Suppressor macrophage treated with lipopolysaccharide for 1 hour (primary cell): ENCODE measurements at regions not wholly inside any gene's neighbourhood (a gene's known extent, or its start where the extent isn't known, plus 50 kb on each side); places are given as distances from the start of the nearest gene placed in this dataset.
"Not testable (repeated sequence)": the region's sequence is repeated elsewhere in the genome, so short reads cannot be mapped to it uniquely, and the experiment has no call there.

Experiments used
- DNase-seq, 3 donors: peaks; one replicate each; pipeline ENCODE4 v3.0.0-alpha.2; 2020 to 2022

- DNase-seq, result no peak
Observed at GRCh38 chr11:81970886-81971285, 762.8 kb downstream of the FAM181B start.

DNA sequence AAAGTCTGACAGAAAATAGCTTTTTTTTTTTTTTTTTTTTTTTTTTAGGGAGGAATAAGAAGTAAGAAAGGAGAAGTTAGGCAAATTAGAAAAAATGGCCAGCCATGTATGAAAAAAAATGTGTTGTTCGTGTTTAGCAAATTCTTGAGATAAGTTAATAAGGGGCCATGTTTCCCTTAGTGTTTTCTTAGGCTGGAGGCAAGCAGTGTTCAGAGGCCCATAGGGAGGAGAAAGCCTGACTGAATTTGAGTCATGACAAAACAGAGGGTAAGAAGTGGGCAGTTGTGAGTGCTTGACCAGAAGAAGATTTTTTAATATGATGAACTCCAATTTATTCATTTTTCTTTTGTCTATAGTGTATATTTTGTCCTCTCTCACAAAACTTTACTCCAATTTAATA, 766.4 kb downstream of the FAM181B start:
- DNase-seq, result no peak

DNA sequence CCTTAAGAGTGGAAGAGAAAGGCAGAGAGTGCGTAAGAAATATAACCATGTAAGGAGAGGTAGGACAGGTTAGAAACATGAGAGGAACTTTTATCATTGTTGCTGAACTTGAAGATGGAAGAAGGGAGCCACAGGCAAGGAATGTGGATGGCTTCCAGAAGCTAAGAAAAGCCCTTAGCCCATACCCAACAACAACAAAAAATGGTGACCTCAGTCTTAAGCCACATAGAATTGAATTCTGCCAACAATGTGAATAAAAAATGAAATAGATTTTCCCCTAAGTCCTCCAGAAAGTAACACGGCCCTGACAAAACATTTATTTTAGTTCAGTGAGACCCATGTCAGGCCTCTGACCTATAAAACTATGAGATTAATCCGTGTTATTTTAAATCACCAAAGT, 767.3 kb downstream of the FAM181B start:
- no peak for DNase-seq

DNA sequence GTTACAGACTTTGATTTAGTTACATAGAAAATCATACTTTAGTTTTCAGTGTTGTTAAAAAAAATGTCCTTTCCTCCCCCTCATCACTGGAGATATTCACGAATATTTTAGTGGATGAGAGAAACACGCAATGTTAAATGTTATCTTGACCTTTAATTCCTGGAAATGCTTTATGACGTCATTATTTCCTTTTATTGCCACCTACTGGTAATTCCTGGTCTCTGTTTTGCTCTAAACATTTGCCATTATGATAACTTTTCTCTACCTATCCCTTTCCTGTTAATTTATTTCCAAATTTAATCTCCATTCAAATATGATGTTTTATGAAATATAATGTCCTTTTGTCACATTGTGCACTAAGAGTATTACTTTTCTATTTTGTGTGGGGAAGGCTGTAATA, 770.6 kb downstream of the FAM181B start:
- DNase-seq, result peak; percentile 6 to 35 (median 16)

DNA sequence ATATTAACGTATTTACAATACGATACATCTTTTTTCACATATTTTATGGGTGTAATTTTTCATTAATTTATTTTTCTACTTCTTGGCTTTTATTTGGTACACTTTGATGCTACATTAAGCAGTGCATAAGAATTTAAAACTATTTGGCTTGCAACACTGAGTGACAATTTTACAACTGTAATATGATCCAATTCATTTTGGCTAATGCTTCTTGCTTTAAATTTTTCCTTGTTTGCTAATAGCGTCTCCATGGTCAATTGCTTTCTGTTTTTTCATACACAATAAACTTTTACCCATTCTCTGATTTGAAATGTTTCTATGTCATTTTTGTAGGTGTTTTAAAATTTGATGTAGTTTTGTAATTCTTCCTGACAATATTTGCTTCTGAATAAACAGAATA, 773.2 kb downstream of the FAM181B start:
- DNase-seq, result no peak

DNA sequence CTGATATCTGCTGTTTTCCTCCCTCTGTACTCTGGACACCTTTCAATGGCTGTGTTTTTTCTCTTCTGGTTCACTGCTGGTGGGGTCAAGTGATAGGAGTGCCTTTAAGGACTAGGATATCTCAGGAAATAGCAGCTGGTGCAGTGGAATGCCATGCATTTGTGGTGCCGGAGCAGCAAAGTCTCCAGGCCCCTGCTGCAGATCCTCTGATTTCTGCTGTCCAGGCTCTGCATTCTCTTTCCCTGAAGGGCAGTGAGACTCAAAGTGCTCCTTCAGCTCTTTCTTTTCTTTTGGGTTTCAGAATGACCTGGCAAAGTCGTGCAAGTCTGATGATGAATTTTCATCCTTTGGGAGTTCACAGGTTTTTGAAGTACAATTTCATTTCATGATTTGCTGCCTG, 774.3 kb downstream of the FAM181B start:
- DNase-seq, result no peak

DNA sequence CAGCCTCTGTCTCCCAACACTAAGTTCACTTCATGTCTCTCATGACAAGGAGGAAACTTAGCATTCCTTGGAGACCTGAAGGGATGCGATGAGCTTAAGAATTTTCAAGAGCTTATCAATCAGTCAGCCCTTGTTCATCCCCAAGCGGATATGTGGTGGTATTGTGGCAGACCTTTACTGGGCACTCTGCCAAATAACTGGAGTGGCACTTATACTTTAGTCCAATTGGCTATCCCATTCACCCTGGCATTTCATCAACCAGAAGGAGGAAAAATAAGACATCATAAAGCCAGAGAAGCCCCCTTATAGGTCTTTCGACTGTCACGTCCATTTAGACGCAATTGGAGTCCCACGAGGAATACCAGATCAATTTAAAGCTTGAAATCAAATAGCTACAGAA, 779.4 kb downstream of the FAM181B start:
- not testable (repeated sequence) for DNase-seq

DNA sequence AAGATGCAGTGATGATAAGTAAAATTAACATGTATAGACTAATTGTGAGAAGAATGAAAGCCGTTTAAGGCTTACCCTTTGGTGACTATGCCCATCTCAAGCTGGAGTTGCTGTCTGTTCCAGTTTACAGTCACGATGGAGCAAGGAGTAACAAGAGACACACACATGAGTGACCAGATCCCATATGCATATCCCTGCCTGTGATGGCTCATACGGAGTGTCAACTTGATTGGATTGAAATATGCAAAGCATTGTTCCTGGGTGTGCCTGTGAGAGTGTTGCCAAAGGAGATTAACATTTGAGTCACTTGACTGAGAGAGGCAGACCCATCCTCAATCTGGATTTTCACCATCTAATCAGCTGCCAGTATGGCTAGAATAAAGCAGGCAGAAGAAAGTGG, 786.8 kb downstream of the FAM181B start:
- DNase-seq, result no peak

GRCh38 chr11:81942646-81943045, 791.0 kb downstream of the FAM181B start:
- DNase-seq, result no peak

- DNase-seq, result no peak
Observed at GRCh38 chr11:81941998-81942397, 791.7 kb downstream of the FAM181B start.

DNA sequence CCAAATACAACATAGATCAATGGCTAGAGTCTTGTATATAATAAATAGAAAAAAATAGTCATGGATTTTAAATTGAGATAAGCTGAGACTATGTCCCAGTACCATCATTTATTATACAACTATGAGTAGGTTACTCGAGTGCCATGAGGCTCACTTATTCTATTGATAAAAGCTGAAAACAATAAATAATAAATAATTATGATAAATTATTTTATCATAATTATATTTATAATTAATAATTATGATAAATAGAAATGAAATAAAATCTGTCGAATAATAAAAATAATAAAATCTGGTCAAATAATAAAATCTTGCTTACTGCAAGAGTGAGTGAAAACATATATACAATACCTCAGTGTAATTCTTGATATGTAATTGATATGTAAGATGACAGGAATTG, 801.4 kb downstream of the FAM181B start:
- DNase-seq, result no peak

- no peak for DNase-seq
Observed at GRCh38 chr11:81920205-81920604, 813.5 kb downstream of the FAM181B start.

GRCh38 chr11:81916451-81916850, 817.2 kb downstream of the FAM181B start:
- no peak for DNase-seq

DNA sequence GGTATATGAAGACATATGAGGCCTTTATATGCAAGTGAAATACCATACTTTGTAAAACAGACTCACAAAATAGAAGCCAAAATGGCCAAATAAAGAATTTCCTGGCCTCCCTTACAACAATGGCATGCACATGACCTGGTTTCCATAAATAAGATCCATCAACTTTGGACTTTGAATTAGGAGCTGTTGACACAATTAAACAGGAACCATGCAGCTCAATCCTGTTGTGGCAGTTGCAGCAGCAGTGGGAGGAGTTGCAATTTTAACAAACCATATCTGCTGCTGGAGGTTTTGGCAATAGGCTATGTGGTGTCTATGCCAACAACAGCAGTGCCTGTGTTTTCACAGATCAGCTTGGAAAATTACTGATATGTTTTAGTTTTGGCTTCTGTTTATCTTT, 818.6 kb downstream of the FAM181B start:
- DNase-seq, result no peak

DNA sequence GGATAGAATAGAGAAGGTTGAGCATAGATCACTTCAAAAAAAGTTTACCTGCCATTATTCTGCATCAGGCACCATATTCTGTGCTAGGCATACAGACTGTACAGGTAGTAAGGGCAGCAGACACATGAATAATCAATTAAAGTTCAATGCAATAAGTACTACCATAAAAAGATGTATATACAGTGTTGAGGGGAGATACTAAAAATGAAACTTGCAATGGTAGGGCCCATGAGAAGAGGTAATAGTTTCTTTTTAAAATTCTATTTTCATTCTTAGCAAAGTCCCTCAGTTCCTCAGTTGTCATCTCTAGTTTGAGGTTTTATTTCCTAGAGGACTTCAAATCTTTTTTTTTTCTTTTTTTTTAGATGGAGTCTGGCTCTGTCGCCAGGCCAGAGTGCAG, 819.9 kb downstream of the FAM181B start:
- DNase-seq, result no peak

DNA sequence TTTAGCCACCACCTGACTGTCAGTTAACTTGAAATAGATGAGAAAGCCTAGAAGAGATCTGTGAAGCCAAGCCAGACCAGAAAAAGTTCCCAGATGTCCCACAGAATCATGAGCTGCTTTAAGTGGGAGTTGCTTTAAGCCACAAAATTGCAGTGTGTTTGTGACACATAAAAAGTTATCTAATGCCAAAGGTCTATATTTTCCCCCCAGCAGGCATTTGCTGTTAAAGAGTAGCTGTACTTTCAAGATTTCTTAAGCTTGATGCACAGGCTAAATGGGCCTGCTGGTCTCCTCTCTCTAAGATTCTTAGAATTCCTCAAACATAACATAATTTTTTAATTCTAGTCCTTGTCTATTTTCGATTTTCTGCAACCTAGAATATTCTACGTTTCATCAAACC, 825.7 kb downstream of the FAM181B start:
- no peak for DNase-seq

DNA sequence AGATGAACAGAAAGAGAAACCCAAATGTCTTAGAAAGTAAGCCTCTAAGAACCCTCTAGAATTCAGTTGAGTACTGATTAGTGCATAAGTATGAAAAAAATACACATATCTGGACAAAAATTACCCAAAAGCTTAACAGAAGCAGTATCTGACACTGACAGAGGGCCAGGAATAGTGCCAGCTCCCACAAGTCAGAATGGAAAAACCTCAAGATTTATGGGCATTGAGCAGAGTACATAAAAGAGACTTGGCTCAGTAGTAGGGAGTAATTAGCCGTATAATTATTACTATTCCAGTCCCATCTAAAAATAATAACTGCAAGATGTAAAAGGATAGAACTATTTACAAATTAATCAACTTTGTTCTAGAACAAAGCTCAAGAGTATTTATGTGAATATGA, 834.5 kb downstream of the FAM181B start:
- no peak for DNase-seq

GRCh38 chr11:81897639-81898038, 836.0 kb downstream of the FAM181B start:
- no peak for DNase-seq

DNA sequence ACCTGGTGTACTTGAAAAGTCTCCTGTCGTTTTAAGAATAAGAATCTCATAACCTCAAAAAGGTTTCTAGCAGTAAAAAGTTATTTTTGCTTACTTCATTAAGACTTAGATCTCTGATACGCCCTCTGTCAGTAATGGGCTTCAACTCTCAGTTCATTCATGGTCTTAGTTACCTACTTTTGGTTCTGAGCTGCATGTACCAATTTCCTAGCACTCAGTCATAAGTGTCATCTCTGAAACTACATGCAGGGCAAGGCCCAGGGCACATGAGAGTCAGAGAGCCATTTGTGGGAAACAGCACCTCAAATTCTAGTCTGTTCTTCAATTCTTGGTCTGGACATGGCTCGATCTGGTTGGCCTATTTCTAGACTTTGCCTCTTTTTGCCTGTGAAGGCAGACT, 838.4 kb downstream of the FAM181B start:
- DNase-seq, result no peak

DNA sequence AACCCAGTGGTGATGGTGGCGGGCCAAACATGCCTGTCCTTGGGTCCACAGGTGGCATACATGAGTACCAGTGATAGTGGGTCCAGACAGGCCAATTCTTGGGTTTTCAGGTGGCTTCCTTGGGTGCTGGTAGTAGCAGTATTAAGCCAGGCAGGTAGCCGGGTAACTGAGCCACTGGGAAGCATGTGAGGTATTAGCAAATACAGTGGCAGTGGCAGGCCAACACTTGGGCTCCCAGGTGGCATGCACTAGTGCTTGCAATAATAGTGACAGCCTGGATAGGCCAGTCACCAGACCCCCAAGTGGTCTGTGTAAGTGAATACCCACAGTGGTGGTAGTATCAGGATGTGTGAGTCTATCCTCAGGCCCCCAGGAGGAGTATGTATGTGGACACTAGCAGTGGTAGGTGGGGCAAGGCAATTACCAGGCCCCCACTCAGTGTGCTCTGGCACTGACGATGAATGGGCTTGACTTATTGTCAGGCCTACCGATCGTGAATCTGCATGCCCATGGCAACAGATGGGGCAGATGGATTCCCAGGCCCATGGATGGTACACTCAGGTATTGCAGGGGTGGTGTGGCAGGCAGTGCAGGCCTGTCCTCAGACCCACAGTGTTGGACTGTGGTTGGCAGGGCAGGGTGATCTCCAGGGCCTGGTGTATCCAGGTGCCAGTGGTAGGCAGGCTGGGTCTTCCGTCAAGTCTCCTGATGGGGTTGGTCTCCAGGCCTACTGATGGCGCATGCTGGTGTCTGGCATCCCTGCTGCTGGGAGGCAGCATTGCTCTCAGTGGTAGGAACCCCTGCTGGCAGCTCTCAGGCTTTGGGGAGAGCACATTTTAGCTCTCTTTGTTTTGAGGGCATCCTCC, 840.7 kb downstream of the FAM181B start:
- no peak for DNase-seq

GRCh38 chr11:81888391-81888790, 845.3 kb downstream of the FAM181B start:
- peak in 2 of 3 donors; percentile 6 to 17 for DNase-seq

DNA sequence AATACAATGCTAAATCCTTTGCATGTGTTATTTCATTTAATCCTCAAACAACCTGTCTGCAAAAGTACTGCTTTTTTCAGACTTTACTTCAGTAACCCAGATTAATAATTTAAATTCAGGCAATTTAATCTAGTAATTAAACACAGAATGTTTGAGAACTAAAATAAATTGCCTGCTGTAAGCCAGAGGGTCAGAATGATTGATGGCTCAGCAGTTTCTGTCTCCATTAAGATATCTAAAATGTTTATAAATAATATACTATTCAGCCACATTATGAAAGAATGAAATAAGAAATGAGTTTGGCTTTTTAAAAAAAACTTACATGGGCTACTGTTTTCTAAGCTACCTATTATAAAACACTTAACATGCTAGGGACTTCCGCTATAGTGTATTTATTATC, 846.0 kb downstream of the FAM181B start:
- no peak for DNase-seq

DNA sequence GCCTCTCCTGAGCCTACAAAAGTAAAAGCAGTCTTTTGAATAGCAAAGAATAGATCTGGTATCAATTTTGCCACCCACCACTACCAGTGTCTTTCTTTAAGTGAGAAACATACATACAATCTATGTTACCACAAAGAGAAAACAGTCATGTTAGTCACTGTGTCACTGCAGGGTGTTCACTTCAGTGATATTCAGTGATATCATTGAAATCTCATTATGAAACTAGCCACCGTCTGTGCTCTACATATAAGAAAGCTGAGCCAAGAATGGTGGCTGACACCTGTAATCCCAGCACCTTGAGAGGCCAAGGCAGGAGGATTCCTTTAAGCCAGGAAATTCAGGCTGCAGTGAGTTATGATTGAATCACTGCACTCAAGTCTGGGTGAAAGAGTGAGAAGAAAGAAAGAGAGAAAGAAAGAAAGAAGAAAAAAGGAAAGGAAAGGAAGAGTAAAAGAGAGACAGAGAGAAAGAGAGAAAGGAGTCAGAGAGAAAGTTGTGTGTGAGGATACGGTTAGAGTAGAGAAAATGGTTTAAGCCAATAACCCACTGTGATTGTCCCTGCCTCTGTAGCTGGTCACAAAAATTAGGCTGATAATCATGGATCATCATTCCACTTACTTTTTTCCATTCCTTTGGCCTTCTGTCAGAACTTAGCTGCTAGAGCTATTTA, 847.1 kb downstream of the FAM181B start:
- no peak for DNase-seq

DNA sequence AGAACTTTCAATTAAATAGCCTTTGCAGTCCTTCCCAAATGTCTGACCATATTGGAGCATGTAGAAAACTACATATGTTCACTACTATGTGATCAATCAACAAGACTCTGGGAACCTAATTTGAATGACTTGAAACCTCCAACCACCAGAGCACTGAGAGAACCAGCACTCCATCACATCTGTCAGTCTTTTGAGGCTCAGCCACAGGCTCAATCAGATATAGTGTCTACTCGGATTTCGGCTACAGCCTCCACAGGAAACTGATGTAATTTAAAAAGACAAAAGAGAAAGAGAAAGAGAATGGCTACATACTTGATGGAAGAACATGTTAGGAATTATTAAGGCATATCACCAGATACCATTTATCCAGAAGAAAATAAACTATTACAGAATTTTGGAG, 859.0 kb downstream of the FAM181B start:
- DNase-seq, result no peak

- DNase-seq, result no peak
Observed at GRCh38 chr11:81870815-81871214, 862.8 kb downstream of the FAM181B start.
